ENCODE measurements at regions not wholly inside any gene's neighbourhood (a gene's known extent, or its start where the extent isn't known, plus 50 kb on each side); places are given as distances from the start of the nearest gene placed in this dataset.

- TF ChIP-seq, protein P1, sequence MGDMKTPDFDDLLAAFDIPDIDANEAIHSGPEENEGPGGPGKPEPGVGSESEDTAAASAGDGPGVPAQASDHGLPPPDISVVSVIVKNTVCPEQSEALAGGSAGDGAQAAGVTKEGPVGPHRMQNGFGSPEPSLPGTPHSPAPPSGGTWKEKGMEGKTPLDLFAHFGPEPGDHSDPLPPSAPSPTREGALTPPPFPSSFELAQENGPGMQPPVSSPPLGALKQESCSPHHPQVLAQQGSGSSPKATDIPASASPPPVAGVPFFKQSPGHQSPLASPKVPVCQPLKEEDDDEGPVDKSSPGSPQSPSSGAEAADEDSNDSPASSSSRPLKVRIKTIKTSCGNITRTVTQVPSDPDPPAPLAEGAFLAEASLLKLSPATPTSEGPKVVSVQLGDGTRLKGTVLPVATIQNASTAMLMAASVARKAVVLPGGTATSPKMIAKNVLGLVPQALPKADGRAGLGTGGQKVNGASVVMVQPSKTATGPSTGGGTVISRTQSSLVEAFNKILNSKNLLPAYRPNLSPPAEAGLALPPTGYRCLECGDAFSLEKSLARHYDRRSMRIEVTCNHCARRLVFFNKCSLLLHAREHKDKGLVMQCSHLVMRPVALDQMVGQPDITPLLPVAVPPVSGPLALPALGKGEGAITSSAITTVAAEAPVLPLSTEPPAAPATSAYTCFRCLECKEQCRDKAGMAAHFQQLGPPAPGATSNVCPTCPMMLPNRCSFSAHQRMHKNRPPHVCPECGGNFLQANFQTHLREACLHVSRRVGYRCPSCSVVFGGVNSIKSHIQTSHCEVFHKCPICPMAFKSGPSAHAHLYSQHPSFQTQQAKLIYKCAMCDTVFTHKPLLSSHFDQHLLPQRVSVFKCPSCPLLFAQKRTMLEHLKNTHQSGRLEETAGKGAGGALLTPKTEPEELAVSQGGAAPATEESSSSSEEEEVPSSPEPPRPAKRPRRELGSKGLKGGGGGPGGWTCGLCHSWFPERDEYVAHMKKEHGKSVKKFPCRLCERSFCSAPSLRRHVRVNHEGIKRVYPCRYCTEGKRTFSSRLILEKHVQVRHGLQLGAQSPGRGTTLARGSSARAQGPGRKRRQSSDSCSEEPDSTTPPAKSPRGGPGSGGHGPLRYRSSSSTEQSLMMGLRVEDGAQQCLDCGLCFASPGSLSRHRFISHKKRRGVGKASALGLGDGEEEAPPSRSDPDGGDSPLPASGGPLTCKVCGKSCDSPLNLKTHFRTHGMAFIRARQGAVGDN (CRISPR knock-in tag; IDR thresholded peaks at IDR 0.05): no peak
- TF ChIP-seq IRF1 (CRISPR knock-in tag; IDR thresholded peaks at IDR 0.05; ENCODE audit: low read depth) (no peak), ELF3 (CRISPR knock-in tag; IDR thresholded peaks at IDR 0.05) (peak; percentile 82), ZNF235 (CRISPR knock-in tag; IDR thresholded peaks at IDR 0.05; ENCODE audit: borderline replicate concordance) (no peak), ZNF710 (CRISPR knock-in tag; IDR thresholded peaks at IDR 0.05; ENCODE audit: borderline replicate concordance) (peak; percentile 92), ZNF629 (CRISPR knock-in tag; conservative IDR thresholded peaks at IDR 0.05) (no peak; the same call in 1 of the 2 replicates), ZNF263 (CRISPR knock-in tag; IDR thresholded peaks at IDR 0.05) (no peak), TCF7L2 (IDR thresholded peaks at IDR 0.05; ENCODE audit: low read depth, low read length) (peak; percentile 92), DPF2 (CRISPR knock-in tag; IDR thresholded peaks at IDR 0.05; ENCODE audit: borderline replicate concordance, low read depth) (peak; percentile 89), SALL2 (CRISPR knock-in tag; IDR thresholded peaks at IDR 0.05) (0 out of 2 replicates have a peak, but pooled peaks have one; percentile 10), TEAD3 (CRISPR knock-in tag; optimal IDR thresholded peaks at IDR 0.05; ENCODE audit: borderline replicate concordance) (peak; percentile 82), REPIN1 (CRISPR knock-in tag; IDR thresholded peaks at IDR 0.05; ENCODE audit: borderline replicate concordance, low read depth) (no peak), PLRG1 (conservative IDR thresholded peaks at IDR 0.05) (no peak), IKZF5 (CRISPR knock-in tag; IDR thresholded peaks at IDR 0.05) (no peak), KDM3A (CRISPR knock-in tag; IDR thresholded peaks at IDR 0.05; ENCODE audit: low read depth) (no peak)
- TF ChIP-seq, protein P2, sequence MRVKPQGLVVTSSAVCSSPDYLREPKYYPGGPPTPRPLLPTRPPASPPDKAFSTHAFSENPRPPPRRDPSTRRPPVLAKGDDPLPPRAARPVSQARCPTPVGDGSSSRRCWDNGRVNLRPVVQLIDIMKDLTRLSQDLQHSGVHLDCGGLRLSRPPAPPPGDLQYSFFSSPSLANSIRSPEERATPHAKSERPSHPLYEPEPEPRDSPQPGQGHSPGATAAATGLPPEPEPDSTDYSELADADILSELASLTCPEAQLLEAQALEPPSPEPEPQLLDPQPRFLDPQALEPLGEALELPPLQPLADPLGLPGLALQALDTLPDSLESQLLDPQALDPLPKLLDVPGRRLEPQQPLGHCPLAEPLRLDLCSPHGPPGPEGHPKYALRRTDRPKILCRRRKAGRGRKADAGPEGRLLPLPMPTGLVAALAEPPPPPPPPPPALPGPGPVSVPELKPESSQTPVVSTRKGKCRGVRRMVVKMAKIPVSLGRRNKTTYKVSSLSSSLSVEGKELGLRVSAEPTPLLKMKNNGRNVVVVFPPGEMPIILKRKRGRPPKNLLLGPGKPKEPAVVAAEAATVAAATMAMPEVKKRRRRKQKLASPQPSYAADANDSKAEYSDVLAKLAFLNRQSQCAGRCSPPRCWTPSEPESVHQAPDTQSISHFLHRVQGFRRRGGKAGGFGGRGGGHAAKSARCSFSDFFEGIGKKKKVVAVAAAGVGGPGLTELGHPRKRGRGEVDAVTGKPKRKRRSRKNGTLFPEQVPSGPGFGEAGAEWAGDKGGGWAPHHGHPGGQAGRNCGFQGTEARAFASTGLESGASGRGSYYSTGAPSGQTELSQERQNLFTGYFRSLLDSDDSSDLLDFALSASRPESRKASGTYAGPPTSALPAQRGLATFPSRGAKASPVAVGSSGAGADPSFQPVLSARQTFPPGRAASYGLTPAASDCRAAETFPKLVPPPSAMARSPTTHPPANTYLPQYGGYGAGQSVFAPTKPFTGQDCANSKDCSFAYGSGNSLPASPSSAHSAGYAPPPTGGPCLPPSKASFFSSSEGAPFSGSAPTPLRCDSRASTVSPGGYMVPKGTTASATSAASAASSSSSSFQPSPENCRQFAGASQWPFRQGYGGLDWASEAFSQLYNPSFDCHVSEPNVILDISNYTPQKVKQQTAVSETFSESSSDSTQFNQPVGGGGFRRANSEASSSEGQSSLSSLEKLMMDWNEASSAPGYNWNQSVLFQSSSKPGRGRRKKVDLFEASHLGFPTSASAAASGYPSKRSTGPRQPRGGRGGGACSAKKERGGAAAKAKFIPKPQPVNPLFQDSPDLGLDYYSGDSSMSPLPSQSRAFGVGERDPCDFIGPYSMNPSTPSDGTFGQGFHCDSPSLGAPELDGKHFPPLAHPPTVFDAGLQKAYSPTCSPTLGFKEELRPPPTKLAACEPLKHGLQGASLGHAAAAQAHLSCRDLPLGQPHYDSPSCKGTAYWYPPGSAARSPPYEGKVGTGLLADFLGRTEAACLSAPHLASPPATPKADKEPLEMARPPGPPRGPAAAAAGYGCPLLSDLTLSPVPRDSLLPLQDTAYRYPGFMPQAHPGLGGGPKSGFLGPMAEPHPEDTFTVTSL (CRISPR knock-in tag; IDR thresholded peaks at IDR 0.05; ENCODE audit: borderline replicate concordance): peak; percentile 31; the same call in 1 of the 2 replicates
Measured at GRCh38 chr20:21017528-21018085, 88.6 kb downstream of the LINC00237 start (continued).
